ENCODE measurements at regions not wholly inside any gene's neighbourhood (a gene's known extent, or its start where the extent isn't known, plus 50 kb on each side); places are given as distances from the start of the nearest gene placed in this dataset.

GRCh38 chr5:33241802-33242201 lies 199.0 kb upstream of the TARS1 start (continued):
- TF ChIP-seq ZMIZ1 (IDR thresholded peaks at IDR 0.05; ENCODE audit: low read depth in 2 of 2, low read length in 2 of 2): no peak
- TF ChIP-seq STAT5A (IDR thresholded peaks at IDR 0.05; ENCODE audit: borderline replicate concordance, low read length): no peak
- no peak for TF ChIP-seq ZNF146 (CRISPR knock-in tag; IDR thresholded peaks at IDR 0.05; ENCODE audit: unreplicated experiment)
- no peak for TF ChIP-seq TBL1XR1 (IDR thresholded peaks at IDR 0.05; ENCODE audit: low read length in 2 of 2)
- TF ChIP-seq ELF4 (CRISPR knock-in tag; IDR thresholded peaks at IDR 0.05): no peak
- peak; percentile 32; the same call in 1 of the 2 replicates for TF ChIP-seq SPI1 (IDR thresholded peaks at IDR 0.05; ENCODE audit: borderline replicate concordance, low read depth, low read length)
- no peak for TF ChIP-seq ILF3 (IDR thresholded peaks at IDR 0.05; ENCODE audit: borderline replicate concordance)
- TF ChIP-seq MLLT1 (IDR thresholded peaks at IDR 0.05): no peak
- TF ChIP-seq DDX20 (tag; IDR thresholded peaks at IDR 0.05; ENCODE audit: low read depth): no peak
- TF ChIP-seq ZBTB40 (IDR thresholded peaks at IDR 0.05): no peak
- no peak for TF ChIP-seq ZBTB40 (CRISPR knock-in tag; IDR thresholded peaks at IDR 0.05)
- TF ChIP-seq HNRNPK (IDR thresholded peaks at IDR 0.05; ENCODE audit: low read depth, low read length, poor library complexity, severe bottlenecking): no peak
- TF ChIP-seq GABPA (tag; conservative IDR thresholded peaks at IDR 0.05; ENCODE audit: low read depth): 0 out of 2 replicates have a peak, but pooled peaks have one; percentile 19
- no peak for TF ChIP-seq RBFOX2 (IDR thresholded peaks at IDR 0.05; ENCODE audit: low read depth, low read length)
- TF ChIP-seq HEY1 (CRISPR knock-in tag; IDR thresholded peaks at IDR 0.05; ENCODE audit: borderline replicate concordance): no peak
